ENCODE measurements at regions not wholly inside any gene's neighbourhood (a gene's known extent, or its start where the extent isn't known, plus 50 kb on each side); places are given as distances from the start of the nearest gene placed in this dataset.

DNA sequence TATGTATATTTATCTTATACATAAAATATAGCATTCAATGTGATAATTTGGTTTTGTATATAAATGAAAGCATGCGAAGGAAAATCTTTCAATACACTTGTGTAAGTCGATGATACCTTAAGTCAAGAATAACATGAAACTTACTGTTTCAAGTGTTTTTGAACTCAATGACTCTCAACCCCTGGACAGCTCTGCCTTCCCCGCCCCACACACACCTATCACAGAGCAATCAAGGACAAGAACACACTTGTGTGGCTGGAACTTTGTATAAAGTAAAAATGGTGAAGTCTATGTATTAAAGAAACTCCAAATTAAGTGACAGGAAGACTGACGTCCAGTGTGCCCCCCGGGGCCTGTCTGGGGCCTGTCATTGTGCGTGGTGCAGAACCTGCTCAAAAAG is 478.6 kb upstream of the AKR1E2 start:
- Histone ChIP-seq H3K4me3 (ENCODE audit: low read depth, low read length) (no peak overlapping the region), H3K9ac (ENCODE audit: low read depth, low read length) (no peak overlapping the region), H3K4me1 (ENCODE audit: control insufficient read depth, insufficient read depth, low read length) (peaks cover 12% of the 10 kb centered on the region), H3K27ac (ENCODE audit: low read depth, low read length) (no peak overlapping the region), H3K9me3 (ENCODE audit: control insufficient read depth, insufficient read depth, low read length) (no peaks in the 10 kb centered on the region), H3K36me3 (ENCODE audit: control insufficient read depth, insufficient read depth, low read length) (no peaks in the 10 kb centered on the region), H3K27me3 (ENCODE audit: control insufficient read depth, insufficient read depth, low read length) (no peaks in the 10 kb centered on the region)

DNA sequence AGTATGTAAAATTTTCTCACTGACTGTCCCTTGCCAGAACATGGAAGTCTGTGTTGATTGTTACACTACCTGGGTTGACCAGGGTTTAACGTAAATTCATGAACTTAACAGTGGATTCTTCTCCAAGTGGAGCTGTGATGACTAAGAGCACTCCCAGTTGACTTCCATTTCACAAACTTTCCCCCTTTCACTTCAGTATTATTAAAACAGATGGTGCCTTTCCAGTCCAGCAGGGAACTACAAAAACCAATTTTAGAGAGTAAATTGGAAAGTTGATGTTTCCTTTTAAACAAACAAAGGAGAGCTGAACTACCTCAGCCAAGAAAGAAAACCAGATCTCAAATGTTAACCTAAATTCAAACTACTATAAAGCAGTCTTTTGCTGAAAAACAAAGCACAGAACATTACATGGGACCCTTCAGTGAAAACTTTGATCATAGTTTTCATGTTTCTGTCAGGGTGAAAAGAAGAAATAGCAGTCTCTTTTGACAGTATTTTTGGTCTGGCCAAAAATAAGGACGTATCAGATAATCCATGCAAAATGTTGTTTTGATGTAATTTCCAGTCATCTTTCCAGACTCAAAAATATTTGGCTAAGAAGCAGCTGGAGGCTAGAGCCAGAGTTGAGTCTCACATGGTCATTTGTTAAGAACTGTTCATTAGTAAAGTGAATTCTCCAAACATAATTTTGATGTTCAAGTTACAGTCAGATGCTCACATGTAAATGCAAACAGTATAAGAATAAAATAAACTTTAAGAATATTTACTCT is 479.9 kb upstream of the AKR1E2 start:
- Histone ChIP-seq H3K4me1 (ENCODE audit: control insufficient read depth, insufficient read depth, low read length) (peaks cover 8% of the 10 kb centered on the region), H3K9ac (ENCODE audit: low read depth, low read length) (no peak overlapping the region), H3K36me3 (ENCODE audit: control insufficient read depth, insufficient read depth, low read length) (no peaks in the 10 kb centered on the region), H3K4me3 (ENCODE audit: low read depth, low read length) (no peak overlapping the region), H3K27ac (ENCODE audit: low read depth, low read length) (no peak overlapping the region), H3K9me3 (ENCODE audit: control insufficient read depth, insufficient read depth, low read length) (no peaks in the 10 kb centered on the region), H3K27me3 (ENCODE audit: control insufficient read depth, insufficient read depth, low read length) (no peaks in the 10 kb centered on the region)

DNA sequence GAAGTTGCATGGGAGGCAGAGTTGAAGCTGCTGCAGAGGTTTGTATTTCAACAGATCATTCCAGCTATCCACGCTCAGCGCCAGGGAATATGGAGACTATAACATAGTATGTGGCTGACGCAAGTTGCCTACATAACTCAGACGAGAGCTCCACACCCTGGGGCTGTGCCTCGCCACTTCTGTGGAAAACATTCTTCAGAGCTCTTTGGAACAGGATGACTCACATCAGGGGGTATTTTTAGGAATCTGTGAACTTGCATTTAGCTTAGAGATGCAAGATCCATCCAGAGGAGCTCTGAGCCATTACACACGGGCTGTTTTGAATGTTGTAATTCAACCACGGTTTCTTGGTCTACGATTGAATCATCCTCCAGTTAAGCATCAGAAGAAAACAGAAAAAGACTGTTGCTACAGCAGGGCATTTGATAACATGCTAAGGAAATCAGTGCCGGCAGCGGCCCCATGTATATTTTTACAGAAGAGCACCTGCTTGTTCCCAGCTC is 481.5 kb upstream of the AKR1E2 start:
- Histone ChIP-seq H3K4me3 (ENCODE audit: low read depth, low read length) (no peak overlapping the region), H3K27ac (ENCODE audit: low read depth, low read length) (no peak overlapping the region)

DNA sequence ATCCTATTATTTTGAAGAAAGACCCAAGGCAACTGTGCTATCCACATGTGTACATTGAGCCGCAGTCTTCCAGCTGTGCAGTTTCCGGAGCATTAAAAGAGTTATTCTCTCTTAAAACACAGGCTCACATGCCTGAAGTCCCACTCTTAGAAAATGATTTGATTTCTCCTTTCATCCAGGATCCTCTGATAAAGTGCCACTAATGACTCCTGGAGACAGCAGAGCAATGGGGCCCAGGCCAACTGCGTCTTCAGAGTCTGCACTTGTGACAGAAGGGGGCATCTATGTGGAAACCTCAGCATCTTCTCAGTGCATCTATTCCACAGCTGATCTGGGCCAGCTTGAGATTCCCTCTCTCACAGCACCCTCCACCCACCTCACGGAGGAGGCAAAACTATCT is 482.1 kb upstream of the AKR1E2 start:
- no peak overlapping the region for H3K27ac ChIP-seq (ENCODE audit: low read depth, low read length)
- no peaks in the 10 kb centered on the region for H3K9me3 ChIP-seq (ENCODE audit: control insufficient read depth, insufficient read depth, low read length)
- no peaks in the 10 kb centered on the region for H3K27me3 ChIP-seq (ENCODE audit: control insufficient read depth, insufficient read depth, low read length)
- H3K9ac ChIP-seq (ENCODE audit: low read depth, low read length): no peak overlapping the region
- no peaks in the 10 kb centered on the region for H3K36me3 ChIP-seq (ENCODE audit: control insufficient read depth, insufficient read depth, low read length)
- peaks cover 8% of the 10 kb centered on the region for H3K4me1 ChIP-seq (ENCODE audit: control insufficient read depth, insufficient read depth, low read length)
- H3K4me3 ChIP-seq (ENCODE audit: low read depth, low read length): no peak overlapping the region

More for the DNA sequence above, 481.5 kb upstream of the AKR1E2 start:
- Histone ChIP-seq H3K9me3 (ENCODE audit: control insufficient read depth, insufficient read depth, low read length) (no peaks in the 10 kb centered on the region), H3K36me3 (ENCODE audit: control insufficient read depth, insufficient read depth, low read length) (no peaks in the 10 kb centered on the region), H3K4me1 (ENCODE audit: control insufficient read depth, insufficient read depth, low read length) (peaks cover 8% of the 10 kb centered on the region), H3K27me3 (ENCODE audit: control insufficient read depth, insufficient read depth, low read length) (no peaks in the 10 kb centered on the region), H3K9ac (ENCODE audit: low read depth, low read length) (no peak overlapping the region)

DNA sequence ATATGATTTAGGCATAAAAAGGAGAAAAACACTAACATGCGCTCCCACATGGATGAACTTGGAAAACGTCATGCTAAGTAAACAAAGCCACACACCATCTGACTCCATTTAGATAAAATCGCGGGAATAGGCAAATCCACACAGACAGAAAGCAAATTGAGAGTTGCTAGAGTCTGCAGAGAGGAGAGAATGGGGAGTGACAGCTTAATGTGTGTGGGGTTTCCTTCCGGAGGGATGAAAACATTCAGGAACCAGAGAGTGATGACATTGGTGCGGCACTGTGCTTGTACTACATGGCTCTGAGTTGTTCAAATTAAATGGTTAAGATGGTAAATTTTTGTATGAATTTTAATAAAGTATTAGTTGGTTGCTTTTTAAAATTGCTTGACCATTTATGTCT is 482.9 kb upstream of the AKR1E2 start:
- no peak overlapping the region for H3K27ac ChIP-seq (ENCODE audit: low read depth, low read length)
- H3K9ac ChIP-seq (ENCODE audit: low read depth, low read length): no peak overlapping the region
- no peaks in the 10 kb centered on the region for H3K36me3 ChIP-seq (ENCODE audit: control insufficient read depth, insufficient read depth, low read length)
- H3K4me1 ChIP-seq (ENCODE audit: control insufficient read depth, insufficient read depth, low read length): peaks cover 8% of the 10 kb centered on the region
- no peaks in the 10 kb centered on the region for H3K9me3 ChIP-seq (ENCODE audit: control insufficient read depth, insufficient read depth, low read length)
- H3K27me3 ChIP-seq (ENCODE audit: control insufficient read depth, insufficient read depth, low read length): no peaks in the 10 kb centered on the region
- no peak overlapping the region for H3K4me3 ChIP-seq (ENCODE audit: low read depth, low read length)

DNA sequence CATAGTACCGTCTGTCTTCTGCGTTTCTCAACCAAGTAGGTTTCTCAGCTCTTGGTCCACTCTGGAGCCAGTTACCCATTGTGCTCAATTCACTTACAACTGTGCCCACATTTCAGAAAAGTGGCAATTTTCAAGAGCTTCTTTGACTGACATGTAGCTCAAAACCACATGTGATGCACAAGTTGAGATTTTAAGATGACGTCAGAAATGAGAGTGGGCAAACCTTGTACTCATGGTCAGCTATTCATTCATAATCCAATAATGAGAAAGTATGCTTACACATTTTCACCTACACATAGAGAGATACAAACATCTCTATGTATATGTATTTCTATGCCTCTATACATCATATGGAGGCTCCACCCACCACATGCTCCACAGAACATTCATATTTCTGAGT is 487.2 kb upstream of the AKR1E2 start:
- Histone ChIP-seq H3K36me3 (ENCODE audit: control insufficient read depth, insufficient read depth, low read length) (no peaks in the 10 kb centered on the region), H3K4me1 (ENCODE audit: control insufficient read depth, insufficient read depth, low read length) (peaks cover 8% of the 10 kb centered on the region; the same call in 1 of the 2 replicates), H3K9ac (ENCODE audit: low read depth, low read length) (no peak overlapping the region), H3K9me3 (ENCODE audit: control insufficient read depth, insufficient read depth, low read length) (peaks cover 7% of the 10 kb centered on the region; the same call in 1 of the 2 replicates), H3K27ac (ENCODE audit: low read depth, low read length) (no peak overlapping the region), H3K27me3 (ENCODE audit: control insufficient read depth, insufficient read depth, low read length) (no peaks in the 10 kb centered on the region), H3K4me3 (ENCODE audit: low read depth, low read length) (no peak overlapping the region)

DNA sequence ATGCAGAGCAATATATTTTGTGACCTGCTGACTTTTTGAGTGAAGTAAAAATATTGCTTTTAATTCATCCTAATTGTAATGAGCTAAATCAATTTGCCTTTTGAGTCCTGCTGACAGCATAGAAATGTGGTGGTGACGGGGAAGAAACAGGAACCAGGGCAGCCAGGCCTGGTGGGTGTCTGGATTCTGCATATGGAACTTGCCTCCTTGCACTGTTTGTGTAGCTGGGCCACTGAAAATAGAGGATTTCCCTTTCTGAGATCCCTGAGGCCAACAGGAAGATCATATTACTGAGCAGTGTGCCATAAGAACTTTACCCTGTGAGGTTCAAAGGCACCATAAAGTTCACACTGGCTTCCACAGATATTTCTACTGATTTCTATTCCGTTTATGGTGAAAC is 488.4 kb upstream of the AKR1E2 start:
- Histone ChIP-seq H3K36me3 (ENCODE audit: control insufficient read depth, insufficient read depth, low read length) (no peaks in the 10 kb centered on the region), H3K27ac (ENCODE audit: low read depth, low read length) (no peak overlapping the region), H3K9me3 (ENCODE audit: control insufficient read depth, insufficient read depth, low read length) (peaks cover 18% of the 10 kb centered on the region; the same call in 1 of the 2 replicates), H3K9ac (ENCODE audit: low read depth, low read length) (no peak overlapping the region), H3K4me1 (ENCODE audit: control insufficient read depth, insufficient read depth, low read length) (peaks cover 8% of the 10 kb centered on the region; the same call in 1 of the 2 replicates), H3K27me3 (ENCODE audit: control insufficient read depth, insufficient read depth, low read length) (no peaks in the 10 kb centered on the region), H3K4me3 (ENCODE audit: low read depth, low read length) (no peak overlapping the region)

DNA sequence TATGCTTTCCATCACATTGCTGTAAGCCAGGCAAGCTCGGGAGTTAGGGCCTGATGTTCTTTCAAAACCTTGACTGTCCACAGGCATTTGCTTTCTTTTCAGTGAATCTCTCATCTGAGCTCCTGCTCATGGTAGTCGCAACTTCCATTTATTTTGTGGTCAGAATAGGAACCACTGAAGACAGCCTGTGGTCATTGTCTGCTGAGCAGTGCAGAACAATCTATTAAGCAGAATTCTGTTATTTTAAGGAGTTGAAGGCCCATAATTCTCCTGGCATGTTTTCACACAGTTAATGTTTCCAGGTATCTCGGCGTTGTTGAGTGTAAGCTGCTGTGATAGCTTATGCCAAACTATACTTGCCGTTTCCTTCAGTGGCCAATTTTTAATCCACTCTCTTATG is 491.1 kb upstream of the AKR1E2 start:
- Histone ChIP-seq H3K9me3 (ENCODE audit: control insufficient read depth, insufficient read depth, low read length) (peaks cover 18% of the 10 kb centered on the region; the same call in 1 of the 2 replicates), H3K4me1 (ENCODE audit: control insufficient read depth, insufficient read depth, low read length) (peaks cover 8% of the 10 kb centered on the region; the same call in 1 of the 2 replicates), H3K27me3 (ENCODE audit: control insufficient read depth, insufficient read depth, low read length) (no peaks in the 10 kb centered on the region), H3K9ac (ENCODE audit: low read depth, low read length) (no peak overlapping the region), H3K27ac (ENCODE audit: low read depth, low read length) (no peak overlapping the region), H3K36me3 (ENCODE audit: control insufficient read depth, insufficient read depth, low read length) (no peaks in the 10 kb centered on the region), H3K4me3 (ENCODE audit: low read depth, low read length) (no peak overlapping the region)

DNA sequence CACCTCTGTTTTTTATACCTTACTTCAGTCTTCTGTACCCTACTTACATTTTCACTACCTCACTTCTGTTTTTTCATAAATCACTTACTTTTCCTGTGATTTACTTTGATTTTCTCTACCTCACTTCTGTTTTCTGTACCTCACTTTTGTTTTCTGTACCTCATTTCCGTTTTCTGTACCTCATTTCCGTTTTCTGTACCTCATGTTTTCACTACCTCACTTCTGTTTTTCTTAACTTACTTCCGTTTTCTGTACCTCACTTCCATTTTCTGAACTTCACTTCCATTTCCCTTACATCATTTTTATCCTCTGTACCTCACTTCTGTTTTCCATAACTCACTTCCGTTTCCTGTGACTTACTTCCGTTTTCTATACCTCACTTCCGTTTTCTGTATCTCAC is 492.0 kb upstream of the AKR1E2 start:
- H3K4me1 ChIP-seq (ENCODE audit: control insufficient read depth, insufficient read depth, low read length): peaks cover 8% of the 10 kb centered on the region; the same call in 1 of the 2 replicates
- no peaks in the 10 kb centered on the region for H3K36me3 ChIP-seq (ENCODE audit: control insufficient read depth, insufficient read depth, low read length)
- H3K9ac ChIP-seq (ENCODE audit: low read depth, low read length): no peak overlapping the region
- peaks cover 18% of the 10 kb centered on the region; the same call in 1 of the 2 replicates for H3K9me3 ChIP-seq (ENCODE audit: control insufficient read depth, insufficient read depth, low read length)
- no peak overlapping the region for H3K4me3 ChIP-seq (ENCODE audit: low read depth, low read length)
- H3K27ac ChIP-seq (ENCODE audit: low read depth, low read length): no peak overlapping the region
- H3K27me3 ChIP-seq (ENCODE audit: control insufficient read depth, insufficient read depth, low read length): no peaks in the 10 kb centered on the region

DNA sequence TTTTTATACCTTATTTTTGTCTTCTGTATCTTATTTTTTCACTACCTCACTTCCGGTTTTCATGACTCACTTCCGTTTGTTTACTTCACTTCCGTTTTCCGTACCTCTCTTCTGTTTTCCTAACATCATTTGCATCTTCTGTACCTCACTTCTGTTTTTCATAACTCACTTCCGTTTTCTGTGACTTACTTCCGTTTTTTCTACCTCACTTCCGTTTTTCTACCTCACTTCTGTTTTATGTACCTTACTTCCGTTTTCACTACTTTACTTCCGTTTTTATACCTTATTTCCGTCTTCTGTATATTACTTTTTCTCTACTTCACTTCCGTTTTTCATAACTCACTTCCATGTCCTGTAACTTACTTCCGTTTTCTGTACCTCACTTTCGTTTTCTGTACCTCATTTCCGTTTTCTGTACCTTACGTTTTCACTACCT is 492.5 kb upstream of the AKR1E2 start:
- no peaks in the 10 kb centered on the region for H3K27me3 ChIP-seq (ENCODE audit: control insufficient read depth, insufficient read depth, low read length)
- no peak overlapping the region for H3K27ac ChIP-seq (ENCODE audit: low read depth, low read length)
- H3K9me3 ChIP-seq (ENCODE audit: control insufficient read depth, insufficient read depth, low read length): peaks cover 18% of the 10 kb centered on the region; the same call in 1 of the 2 replicates
- no peaks in the 10 kb centered on the region for H3K36me3 ChIP-seq (ENCODE audit: control insufficient read depth, insufficient read depth, low read length)
- H3K9ac ChIP-seq (ENCODE audit: low read depth, low read length): no peak overlapping the region
- H3K4me1 ChIP-seq (ENCODE audit: control insufficient read depth, insufficient read depth, low read length): peaks cover 8% of the 10 kb centered on the region; the same call in 1 of the 2 replicates
- H3K4me3 ChIP-seq (ENCODE audit: low read depth, low read length): no peak overlapping the region

DNA sequence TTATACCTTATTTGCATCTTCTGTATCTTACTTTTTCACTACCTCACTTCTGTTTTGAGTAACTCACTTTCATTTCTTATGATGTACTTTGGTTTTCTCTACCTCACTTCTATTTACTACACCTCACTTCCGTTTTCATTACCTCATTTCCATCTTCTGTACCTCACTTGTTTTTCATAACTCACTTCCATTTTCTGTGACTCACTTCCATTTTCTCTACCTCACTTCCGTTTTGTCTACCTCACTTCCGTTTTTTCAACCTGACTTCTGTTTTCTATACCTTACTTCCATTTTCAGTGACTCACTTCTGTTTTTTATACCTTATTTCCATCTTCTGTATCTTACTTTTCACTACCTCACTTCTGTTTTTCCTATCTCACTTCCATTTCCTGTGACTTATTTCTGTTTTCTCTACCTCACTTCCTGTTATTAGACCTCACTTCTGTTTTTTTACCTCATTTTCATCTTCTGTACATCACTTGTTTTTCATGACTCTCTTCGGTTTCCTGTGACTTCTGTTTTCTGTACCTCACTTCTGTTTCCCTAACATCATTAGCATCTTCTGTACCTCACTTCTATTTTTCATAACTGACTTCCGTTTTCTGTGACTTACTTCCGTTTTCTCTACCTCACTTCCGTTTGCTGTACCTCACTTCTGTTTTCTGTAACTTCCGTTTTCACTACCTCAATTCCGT is 493.1 kb upstream of the AKR1E2 start:
- Histone ChIP-seq H3K4me3 (ENCODE audit: low read depth, low read length) (no peak overlapping the region), H3K9me3 (ENCODE audit: control insufficient read depth, insufficient read depth, low read length) (peaks cover 18% of the 10 kb centered on the region; the same call in 1 of the 2 replicates), H3K27ac (ENCODE audit: low read depth, low read length) (no peak overlapping the region), H3K9ac (ENCODE audit: low read depth, low read length) (no peak overlapping the region), H3K36me3 (ENCODE audit: control insufficient read depth, insufficient read depth, low read length) (no peaks in the 10 kb centered on the region), H3K27me3 (ENCODE audit: control insufficient read depth, insufficient read depth, low read length) (no peaks in the 10 kb centered on the region), H3K4me1 (ENCODE audit: control insufficient read depth, insufficient read depth, low read length) (peaks cover 8% of the 10 kb centered on the region; the same call in 1 of the 2 replicates)

Data from HUES48 (cell line).